ENCODE measurements at regions not wholly inside any gene's neighbourhood (a gene's known extent, or its start where the extent isn't known, plus 50 kb on each side); places are given as distances from the start of the nearest gene placed in this dataset.

GRCh38 chr20:41784209-41784958, 166.2 kb upstream of the CHD6 start:
- no peak overlapping the region; a peak in 1 of 7 replicates for H3K9ac ChIP-seq (replicated peaks in 1 of 4; ENCODE audit: extremely low read depth in 1 of 4, low read depth in 3 of 4, low read length in 3 of 4)
- POLR2A ChIA-PET (ENCODE audit: partially characterized antibody) = no interaction called here
- no peaks in the 10 kb centered on the region for H3K79me2 ChIP-seq (ENCODE audit: control insufficient read depth in 1 of 2, insufficient read depth in 2 of 2, low read length in 2 of 2)
- H3K27me3 ChIP-seq (replicated peaks in 1 of 4; ENCODE audit: control insufficient read depth in 3 of 4, extremely low read depth in 1 of 4, insufficient read depth in 3 of 4, low read length in 3 of 4) = no peaks in the 10 kb centered on the region
- no peak overlapping the region for H2BK5ac ChIP-seq (ENCODE audit: low read depth, low read length)
- no peak overlapping the region for H3K4ac ChIP-seq (replicated peaks; ENCODE audit: insufficient read length, low read depth, low read length)
- no peak overlapping the region for H2BK12ac ChIP-seq (ENCODE audit: low read depth, low read length)
- 94% methylated on average over 5 of the region's 5 CpGs; no CpG with 5 or more reads in 1 of the 2 experiments for WGBS, 2 experiments (ENCODE audit: extremely low coverage in 1 of 2, insufficient coverage in 1 of 2, insufficient read length in 1 of 2, insufficient replicate concordance in 2 of 2, low coverage in 1 of 2, low lambda C conversion rate in 2 of 2, missing lambda C conversion rate in 1 of 2)
- no peaks in the 10 kb centered on the region for H3K36me3 ChIP-seq (ENCODE audit: control insufficient read depth in 2 of 4, insufficient read depth in 4 of 4, low read length in 3 of 4)
- no peak overlapping the region for H3K14ac ChIP-seq (ENCODE audit: insufficient read length)
- no peak overlapping the region for H3K18ac ChIP-seq (ENCODE audit: extremely low read depth, low read length)
- no peak overlapping the region for H2BK15ac ChIP-seq (ENCODE audit: low read length)
- no peaks in the 10 kb centered on the region for H3K9me3 ChIP-seq (ENCODE audit: insufficient read depth in 2 of 2, low read depth in 1 of 2, low read length in 1 of 2)
- no peak overlapping the region for H3K4me2 ChIP-seq (ENCODE audit: insufficient read depth in 1 of 2, low read depth in 2 of 2, low read length in 2 of 2)
- no peak for DNase-seq (ENCODE audit: low read depth in 1 of 2, low spot score in 2 of 2)
- H3K23me2 ChIP-seq (ENCODE audit: low read depth, low read length) = no peaks in the 10 kb centered on the region
- no peak overlapping the region for H4K5ac ChIP-seq (ENCODE audit: insufficient read length, low read depth, low read length)
- no peak overlapping the region for H2AFZ ChIP-seq (ENCODE audit: low read length)
- no peak overlapping the region for H2BK20ac ChIP-seq (ENCODE audit: low read length)
- no peak overlapping the region for H4K8ac ChIP-seq (ENCODE audit: extremely low read depth, insufficient read depth, low read length)
- H3K4me3 ChIP-seq (ENCODE audit: extremely low read depth in 1 of 4, insufficient read depth in 2 of 4, low read depth in 3 of 4, low read length in 4 of 4) = no peak overlapping the region
- no peaks in the 10 kb centered on the region for H3K4me1 ChIP-seq (replicated peaks in 1 of 4; ENCODE audit: control insufficient read depth in 3 of 4, insufficient read depth in 4 of 4, low read length in 3 of 4)
- H2BK120ac ChIP-seq (replicated peaks; ENCODE audit: low read depth, low read length) = no peak overlapping the region
- no peak overlapping the region for H3K27ac ChIP-seq (ENCODE audit: low read depth, low read length)
- FAIRE-seq = no peak
- H4K91ac ChIP-seq (replicated peaks; ENCODE audit: insufficient read length, low read length) = no peak overlapping the region
- H3K56ac ChIP-seq (replicated peaks; ENCODE audit: insufficient read length, low read depth, low read length) = no peak overlapping the region
- CTCF ChIA-PET (ENCODE audit: partially characterized antibody) = interaction anchor here (0.6 to 1.9 kb wide), 7 partner anchors 9 to 864 kb away, joined by 3 to 8 read pairs (median 3); no protein-coding TSS in a partner anchor
- no peak overlapping the region for H2AK5ac ChIP-seq (ENCODE audit: low read depth, low read length)
- H3K23ac ChIP-seq (ENCODE audit: insufficient read length) = no peak overlapping the region
- no peaks in the 10 kb centered on the region for H3K79me1 ChIP-seq (ENCODE audit: low read depth, low read length)
- H4K20me1 ChIP-seq (replicated peaks in 1 of 2; ENCODE audit: control insufficient read depth in 1 of 2, insufficient read depth in 2 of 2, low read length in 2 of 2) = no peaks in the 10 kb centered on the region
- no peak for TF ChIP-seq ASH2L (IDR thresholded peaks at IDR 0.05; ENCODE audit: low read length)
- TF ChIP-seq SIN3A (conservative IDR thresholded peaks at IDR 0.05 in 1 of 2, IDR thresholded peaks at IDR 0.05 in 1 of 2; ENCODE audit: low read depth in 1 of 2, low read length in 2 of 2) = no peak
- TF ChIP-seq SP2 (IDR thresholded peaks at IDR 0.05; ENCODE audit: low read length) = no peak
- no peak for TF ChIP-seq JUN (IDR thresholded peaks at IDR 0.05; ENCODE audit: low read depth, low read length)
- TF ChIP-seq RXRA (IDR thresholded peaks at IDR 0.05; ENCODE audit: insufficient read depth, low read depth, low read length) = no peak
- no peak for TF ChIP-seq MAX (IDR thresholded peaks at IDR 0.05)
- no peak for TF ChIP-seq SP4 (IDR thresholded peaks at IDR 0.05; ENCODE audit: low read length)
- TF ChIP-seq SP1 (IDR thresholded peaks at IDR 0.05; ENCODE audit: low read depth, low read length) = no peak
- no peak for TF ChIP-seq PHF8 (conservative IDR thresholded peaks at IDR 0.05; ENCODE audit: low read depth, low read length)
- no peak for TF ChIP-seq NANOG (IDR thresholded peaks at IDR 0.05; ENCODE audit: insufficient read depth, low read depth, low read length, poor library complexity, severe bottlenecking)
- no peak for TF ChIP-seq CTBP2 (IDR thresholded peaks at IDR 0.05; ENCODE audit: borderline replicate concordance, insufficient read depth, insufficient read length, low read length)
- no peak for TF ChIP-seq KDM5A (IDR thresholded peaks at IDR 0.05; ENCODE audit: low read length)
- no peak for TF ChIP-seq TAF7 (optimal IDR thresholded peaks at IDR 0.05; ENCODE audit: borderline replicate concordance, low read depth, low read length)

All from H1 (cell line).